Caki2 (cell line): ENCODE measurements at regions not wholly inside any gene's neighbourhood (a gene's known extent, or its start where the extent isn't known, plus 50 kb on each side); places are given as distances from the start of the nearest gene placed in this dataset.
"Not testable (repeated sequence)": the region's sequence is repeated elsewhere in the genome, so short reads cannot be mapped to it uniquely, and the experiment has no call there.

Experiments
- DNase-seq: peaks from one replicate; pipeline ENCODE4 v3.0.0-alpha.2; 2015; ENCODE audit warnings: low read depth
- in situ Hi-C: cut with HindIII; loops from 2 replicates; pipeline ENCODE4 v1.10.0; 2016; ENCODE audit warnings: low sequenced_read_pairs, low pct_unique_long_range_greater_than_20kb, mixed read lengths

DNA sequence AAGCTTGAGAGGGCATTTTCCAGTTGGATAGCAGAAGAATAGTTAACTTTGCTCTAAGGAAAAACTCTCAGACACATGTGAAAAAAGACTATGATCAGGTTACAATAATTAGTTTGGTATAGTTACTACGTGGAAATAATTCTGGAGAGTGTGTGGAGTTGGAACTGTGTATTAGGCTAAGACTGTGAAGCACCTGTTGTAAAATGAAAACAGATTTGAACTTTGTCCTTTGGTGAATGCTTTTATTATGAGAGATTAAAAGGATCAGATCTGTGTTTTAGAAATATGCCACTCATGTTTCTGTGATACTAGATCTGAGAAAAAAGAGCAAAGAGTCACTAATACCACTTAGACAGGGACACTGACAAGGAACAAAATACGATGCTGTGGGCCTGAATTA, 807.5 kb upstream of the ATXN8OS start:
- DNase-seq = no peak
- in situ Hi-C loops = no loop called here

DNA sequence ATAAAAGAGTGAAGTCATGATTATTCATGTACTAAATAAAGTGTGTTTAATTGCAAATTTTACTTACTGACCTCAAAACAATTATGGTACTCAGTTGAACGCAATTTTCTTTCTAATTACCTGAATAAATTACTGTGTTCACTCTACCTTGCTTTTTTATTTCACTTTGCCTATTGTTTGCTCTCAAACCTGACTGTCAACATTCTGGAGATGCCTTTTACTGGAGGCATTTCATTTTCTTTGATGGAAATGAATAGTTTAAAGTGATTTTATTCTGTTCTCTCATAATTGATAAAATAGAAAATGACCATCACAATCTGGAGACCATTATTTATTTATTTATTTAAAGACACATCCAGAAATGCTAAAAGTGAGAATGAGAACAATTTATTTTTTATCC, 811.5 kb upstream of the ATXN8OS start:
- in situ Hi-C loops = no loop called here
- DNase-seq = no peak

DNA sequence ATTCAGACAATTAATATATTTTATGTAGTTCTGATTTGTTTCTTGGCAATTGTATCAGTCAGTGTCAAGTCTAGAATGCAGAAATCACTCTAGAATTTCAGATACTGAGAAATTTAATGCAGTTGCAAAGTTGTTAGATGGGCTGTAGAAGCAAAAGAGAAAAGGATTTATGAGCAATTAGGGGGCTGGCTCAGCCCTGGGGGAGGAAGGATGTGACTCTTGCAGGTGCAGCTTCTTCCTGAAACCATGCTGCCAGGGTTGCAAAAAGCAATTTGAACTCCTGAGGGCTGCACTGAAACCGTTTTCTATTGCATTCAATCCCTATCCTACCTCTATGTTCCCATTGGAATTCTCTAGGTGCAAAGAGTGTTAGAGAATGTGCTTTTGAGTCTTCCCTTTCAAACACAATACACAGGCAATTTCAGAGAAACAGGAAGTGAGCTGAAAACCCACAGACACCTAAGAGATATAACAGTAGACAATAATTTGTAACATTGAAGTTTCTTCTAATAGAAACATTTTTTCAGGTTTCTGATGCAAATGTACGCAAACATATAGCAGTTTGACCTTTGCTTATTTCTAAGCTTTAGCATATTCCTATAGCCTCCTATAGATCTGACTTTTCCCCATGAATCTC, 814.7 kb upstream of the ATXN8OS start:
- DNase-seq = no peak
- in situ Hi-C loops = no loop called here

DNA sequence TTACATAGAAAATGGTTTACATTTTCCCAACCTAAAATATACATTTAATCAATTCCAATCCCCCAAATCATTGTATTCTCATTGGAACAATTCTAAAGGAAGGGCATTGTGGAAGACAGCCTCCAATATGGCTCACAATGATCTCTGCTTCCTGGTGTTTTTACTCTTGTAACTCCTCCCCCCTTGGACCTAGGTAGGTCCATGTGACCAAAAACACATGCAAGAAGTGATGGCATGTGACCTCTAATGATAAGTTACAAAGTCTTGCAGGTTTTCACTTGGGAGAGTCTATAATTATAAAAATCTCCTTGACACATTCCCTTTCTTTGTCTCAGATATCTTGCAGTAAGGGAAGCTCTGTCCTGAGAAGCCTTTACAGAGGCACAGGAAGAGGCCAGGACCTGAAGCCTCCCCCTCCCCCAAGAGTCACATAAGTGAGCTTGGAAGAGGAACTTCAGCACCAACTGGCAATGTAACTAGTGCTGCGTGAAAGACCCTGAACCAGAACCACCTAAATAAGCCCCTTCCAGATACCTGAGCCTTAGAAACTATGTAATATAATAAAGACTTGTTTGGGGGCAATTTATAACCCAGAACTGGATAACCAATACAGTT, 816.2 kb upstream of the ATXN8OS start:
- in situ Hi-C loops = no loop called here
- DNase-seq = no peak

DNA sequence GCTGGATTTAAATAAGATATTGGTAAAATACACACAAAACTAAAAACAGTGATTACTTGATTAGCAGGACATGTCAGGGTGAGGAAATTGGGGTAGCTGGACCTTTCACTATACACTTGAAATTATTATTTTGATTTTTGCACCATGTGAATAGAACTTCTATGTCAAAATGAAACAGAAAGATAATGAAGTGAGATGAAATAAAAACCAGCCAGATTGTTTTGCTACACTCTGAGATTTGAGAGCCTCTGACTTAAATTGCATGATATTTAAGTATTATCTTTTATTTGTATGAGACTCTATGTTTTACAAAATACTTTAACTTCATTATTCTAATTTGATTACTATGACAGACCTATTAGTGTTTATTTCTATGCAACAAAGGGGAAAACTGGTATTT, 819.6 kb upstream of the ATXN8OS start:
- DNase-seq = no peak
- in situ Hi-C loops = no loop called here

DNA sequence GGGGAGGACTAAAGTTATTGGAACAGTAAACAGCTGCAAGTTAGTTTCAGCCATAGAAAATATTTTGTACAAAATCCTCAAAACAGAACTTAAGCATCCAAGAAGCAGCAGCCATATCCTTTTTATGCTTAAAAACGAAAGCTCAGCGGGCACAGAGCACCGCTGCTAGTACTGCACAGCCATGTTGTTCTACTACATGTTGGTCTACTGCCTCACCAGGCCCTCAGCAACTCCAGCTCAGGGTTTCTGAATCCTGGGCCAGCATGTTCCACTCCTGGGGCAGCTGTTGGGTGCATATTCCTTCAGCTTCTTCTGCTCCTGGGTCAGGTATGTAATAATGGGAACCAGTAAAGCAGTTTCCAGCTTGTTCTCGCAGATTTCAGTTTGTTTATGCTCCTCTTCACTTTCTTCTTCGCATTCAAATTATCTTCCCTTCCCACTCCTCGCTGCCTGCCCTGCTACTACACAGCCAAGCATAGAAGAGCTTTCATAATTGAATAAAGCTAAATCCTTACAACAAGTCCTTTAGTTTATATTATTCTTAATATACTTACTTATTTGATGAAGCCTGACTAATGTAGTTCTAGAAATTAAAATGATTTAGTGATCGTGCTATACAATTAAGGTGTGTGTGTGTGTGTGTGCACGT, 820.5 kb upstream of the ATXN8OS start:
- DNase-seq = no peak
- in situ Hi-C loops = no loop called here

DNA sequence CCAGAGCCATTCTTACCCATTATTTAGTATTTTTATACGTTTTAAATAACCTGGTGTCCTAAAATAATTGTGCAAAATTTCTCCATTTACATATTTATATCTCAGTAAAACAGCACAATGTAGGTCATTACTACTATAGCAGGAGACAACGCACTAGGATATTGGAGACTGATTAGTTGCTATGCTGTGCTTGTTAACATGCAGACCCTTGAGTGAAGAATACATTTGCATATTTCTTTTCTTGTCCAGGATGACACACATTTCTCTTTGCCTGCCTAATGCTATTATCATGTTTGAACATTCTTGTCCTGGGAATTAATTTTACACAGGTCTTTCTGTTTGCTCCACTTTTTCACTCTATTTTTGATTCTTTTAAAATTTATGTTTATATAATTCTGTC, 823.8 kb upstream of the ATXN8OS start:
- no peak for DNase-seq
- in situ Hi-C loops = no loop called here

DNA sequence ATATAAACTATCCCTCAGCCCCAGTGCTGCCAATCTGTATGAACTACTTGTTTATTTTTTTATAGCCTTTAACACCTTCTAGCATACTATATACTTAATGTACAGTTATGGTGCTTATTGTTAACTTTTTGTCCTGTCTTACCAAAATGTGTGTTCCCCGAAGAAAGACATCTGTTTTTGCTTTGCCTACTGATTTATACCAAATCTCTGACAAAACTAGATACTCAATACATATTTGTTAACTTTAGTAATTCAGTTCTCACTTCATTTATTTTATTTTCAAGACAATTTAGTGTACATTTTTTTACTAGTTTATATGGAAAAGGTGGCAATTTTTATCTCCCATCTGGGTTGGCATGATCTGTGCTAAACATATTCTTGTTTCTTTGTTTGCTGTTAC, 824.3 kb upstream of the ATXN8OS start:
- no peak for DNase-seq
- in situ Hi-C loops = no loop called here

DNA sequence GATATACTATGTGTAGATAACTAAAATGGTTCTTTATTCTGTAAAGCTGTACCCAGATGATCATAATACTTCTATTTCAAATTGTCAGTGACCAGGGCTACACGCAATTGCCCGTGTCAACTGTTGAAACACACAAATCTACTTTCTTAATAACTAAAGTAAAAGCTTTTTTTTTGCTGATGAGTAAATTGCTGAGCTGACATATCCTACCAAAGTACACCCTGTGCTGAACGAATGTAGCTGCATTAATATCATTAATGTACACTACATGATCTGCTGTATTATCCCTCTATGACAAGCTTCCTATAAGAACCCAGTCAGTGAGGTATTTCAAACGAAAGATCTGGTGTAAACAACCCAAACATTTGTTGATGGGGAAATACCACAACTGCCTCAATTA, 827.2 kb upstream of the ATXN8OS start:
- no peak for DNase-seq
- in situ Hi-C loops = no loop called here

DNA sequence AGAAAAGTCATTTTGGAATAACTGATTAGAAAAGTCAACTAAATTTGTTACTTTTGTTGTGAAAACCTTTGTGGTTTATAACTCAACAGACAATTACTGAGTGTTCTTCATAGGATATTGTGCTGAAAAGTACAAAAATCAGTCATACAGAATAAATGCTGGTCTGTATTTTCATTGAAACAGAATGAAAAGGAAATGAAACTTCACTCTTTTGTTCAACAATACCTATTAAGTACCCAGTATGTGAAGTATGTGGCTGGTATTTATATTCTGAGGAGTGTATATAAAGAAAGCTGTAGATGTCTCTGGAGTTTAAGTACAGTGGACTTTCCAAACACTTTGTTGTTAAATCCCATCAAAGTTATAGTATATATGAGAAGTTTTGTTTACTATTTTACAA, 828.4 kb upstream of the ATXN8OS start:
- in situ Hi-C loops = no loop called here

DNA sequence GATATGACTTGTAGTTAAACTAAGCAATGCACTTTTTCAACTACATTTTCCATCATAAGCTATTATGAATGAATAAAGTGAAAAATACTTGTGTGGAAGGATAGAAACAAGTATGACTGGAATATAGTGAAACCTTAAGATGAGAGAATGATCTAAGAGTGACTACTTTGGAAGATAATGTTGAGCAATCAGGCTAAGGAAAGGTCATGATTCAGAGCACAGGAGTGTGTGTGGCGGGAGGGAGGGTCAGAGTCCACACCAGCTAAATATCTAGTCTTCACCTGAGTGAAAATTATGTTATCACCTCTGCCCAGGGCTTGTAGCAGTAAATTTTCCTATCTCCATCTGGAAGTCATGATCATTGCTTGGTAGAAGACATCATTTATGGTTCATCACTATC, 833.4 kb upstream of the ATXN8OS start:
- no peak for DNase-seq
- in situ Hi-C loops = no loop called here

More for the DNA sequence above, 828.4 kb upstream of the ATXN8OS start:
- DNase-seq = no peak

DNA sequence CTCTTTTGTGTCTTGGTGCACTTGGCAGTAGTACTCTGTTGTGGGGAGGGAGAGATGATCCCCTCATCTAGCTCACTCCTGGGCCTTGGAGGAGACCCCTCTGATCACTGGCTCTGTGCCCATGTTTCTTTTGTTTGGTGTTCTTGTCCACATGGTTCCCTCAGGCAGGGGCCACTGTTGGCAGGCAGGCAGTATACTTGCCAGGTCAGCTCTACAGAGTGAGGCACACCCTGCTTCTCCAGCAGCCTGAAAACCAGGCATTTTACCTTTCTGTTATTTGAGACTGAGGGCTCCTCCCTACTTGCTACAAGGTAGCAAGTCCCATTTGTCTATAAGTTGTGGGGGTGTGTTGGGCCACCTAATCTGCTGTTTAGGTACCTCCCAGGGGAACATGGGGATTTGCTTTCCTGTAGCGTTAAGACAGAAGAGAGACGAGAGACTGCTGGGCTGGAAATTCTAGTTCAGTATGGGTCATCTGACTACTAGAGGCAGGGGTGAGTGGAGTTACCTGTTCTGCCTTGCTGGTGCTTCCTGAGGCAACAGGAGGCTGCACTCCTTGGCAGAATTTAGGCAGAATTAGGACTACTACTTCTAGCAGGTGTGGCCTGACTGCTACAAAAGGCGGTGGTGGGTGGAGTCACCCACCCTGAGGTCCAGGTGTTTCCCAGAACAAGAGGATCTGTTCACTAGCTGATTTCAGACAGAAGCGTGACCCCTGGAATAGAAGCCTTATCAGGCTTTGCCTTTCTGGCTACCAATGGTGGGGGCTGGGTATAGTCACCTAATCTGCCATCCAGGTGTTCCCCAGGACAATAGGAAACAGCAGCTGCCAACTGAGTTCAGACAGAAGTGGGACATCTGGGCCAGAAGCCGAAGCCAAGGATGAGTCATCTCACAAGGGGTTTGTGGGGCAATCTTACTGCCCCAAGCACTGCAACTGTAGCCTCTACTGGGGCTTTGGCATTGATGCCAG, 843.0 kb upstream of the ATXN8OS start:
- in situ Hi-C loops = no loop called here
- no peak for DNase-seq

DNA sequence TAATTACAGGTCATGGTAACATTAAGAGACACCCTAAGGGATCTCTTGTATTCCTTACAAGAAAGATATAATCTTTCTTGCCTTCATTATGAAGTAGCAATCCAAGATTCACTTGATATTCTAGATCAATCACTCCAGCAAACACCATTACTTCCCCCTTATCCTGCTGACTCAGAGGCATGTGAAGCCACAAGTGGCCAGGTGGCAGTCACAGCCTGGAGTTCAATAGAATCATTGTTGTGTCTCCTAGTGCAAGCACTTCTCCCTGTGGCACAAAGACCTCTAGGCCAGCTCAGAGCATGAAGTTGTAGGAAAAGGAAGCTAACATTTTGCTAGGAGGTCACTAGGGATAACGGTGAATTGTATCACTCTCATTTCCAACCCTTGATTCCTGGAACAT, 864.3 kb upstream of the ATXN8OS start:
- in situ Hi-C loops = no loop called here
- peak; percentile 10 for DNase-seq

DNA sequence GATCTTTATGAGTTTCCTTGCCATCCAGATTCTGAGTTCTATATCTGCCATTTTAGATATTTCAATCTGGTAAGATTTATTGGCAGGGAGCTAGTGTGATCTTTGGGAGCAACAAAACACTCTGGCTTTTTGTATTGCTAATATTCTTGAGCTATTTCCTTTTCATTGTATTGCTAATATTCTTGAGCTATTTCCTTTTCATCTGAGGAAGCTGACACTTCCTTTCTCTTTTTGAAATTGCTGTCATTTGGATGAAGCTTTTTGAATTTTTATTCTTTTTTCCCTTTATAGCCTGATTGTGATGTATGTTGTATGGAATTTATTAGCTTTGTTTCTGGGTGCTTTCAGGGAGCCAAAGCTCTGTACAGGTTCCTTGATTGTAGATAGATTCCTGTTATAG, 873.5 kb upstream of the ATXN8OS start:
- DNase-seq = no peak
- in situ Hi-C loops = no loop called here

DNA sequence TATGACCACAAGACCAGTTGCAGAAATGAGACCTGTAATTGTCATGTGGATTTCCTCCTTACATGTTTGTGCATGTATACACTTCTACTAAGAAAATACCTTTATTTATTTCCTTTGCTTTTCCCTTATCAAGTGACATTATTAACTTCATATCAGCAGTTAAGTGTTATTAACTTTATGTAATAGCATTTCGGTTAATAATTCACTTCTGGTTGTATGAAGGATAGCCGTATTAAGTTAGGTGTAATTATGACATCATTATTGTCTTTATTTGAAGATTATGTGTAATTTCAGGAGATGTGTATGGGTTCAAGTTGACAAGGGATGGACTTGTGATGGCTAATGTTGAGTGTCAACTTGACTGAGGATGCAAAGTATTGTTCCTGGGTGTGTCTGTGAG, 881.2 kb upstream of the ATXN8OS start:
- in situ Hi-C loops = no loop called here
- no peak for DNase-seq

DNA sequence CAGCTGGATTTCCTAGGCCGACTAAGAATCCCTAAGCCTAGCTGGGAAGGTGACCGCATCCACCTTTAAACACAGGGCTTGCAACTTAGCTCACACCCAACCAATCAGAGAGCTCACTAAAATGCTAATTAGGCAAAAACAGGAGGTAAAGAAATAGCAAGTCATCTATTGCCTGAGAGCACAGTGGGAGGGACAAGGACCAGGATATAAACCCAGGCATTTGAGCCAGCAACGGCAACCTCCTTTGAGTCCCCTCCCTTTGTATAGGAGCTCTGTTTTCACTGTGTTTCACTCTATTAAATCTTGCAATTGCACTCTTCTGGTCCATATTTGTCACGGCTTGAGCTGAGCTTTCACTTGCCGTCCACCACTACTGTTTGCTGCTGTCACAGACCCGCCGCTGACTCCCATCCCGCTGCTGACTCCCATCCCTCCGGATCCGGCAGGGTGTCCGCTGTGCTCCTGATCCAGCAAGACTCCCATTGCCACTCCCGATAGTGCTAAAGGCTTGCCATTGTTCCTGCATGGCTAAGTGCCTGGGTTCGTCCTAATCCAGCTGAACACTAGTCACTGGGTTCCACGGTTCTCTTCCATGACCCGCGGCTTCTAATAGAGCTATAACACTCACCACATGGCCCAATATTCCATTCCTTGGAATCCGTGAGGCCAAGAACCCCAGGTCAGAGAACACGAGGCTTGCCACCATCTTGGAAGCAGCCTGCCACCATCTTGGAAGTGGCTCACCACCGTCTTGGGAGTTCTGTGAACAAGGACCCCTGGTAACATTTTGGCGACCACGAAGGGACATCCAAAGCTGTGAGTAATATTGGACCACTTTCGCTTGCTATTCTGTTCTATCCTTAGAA, 885.8 kb upstream of the ATXN8OS start:
- DNase-seq, in situ Hi-C loops: not testable (repeated sequence)

DNA sequence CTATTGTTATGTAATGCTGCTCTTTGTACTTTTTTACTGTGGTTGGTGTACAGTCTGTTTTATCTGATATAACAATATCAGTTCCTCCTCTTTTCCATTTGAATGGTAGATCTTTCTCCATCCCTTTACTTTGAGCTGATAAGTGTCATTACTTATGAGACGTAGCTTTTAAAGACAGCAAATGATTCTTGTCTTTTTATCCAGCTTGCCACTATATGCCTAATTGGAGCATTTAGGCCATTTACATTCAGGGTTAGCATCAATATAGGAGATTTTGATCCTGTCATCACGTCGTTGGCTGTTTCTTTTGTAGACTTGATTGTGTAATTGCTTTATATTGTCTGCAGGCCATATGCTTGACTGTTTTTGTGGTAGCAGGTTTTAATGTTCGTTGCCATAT, 894.2 kb upstream of the ATXN8OS start:
- DNase-seq = no peak
- in situ Hi-C loops = no loop called here

DNA sequence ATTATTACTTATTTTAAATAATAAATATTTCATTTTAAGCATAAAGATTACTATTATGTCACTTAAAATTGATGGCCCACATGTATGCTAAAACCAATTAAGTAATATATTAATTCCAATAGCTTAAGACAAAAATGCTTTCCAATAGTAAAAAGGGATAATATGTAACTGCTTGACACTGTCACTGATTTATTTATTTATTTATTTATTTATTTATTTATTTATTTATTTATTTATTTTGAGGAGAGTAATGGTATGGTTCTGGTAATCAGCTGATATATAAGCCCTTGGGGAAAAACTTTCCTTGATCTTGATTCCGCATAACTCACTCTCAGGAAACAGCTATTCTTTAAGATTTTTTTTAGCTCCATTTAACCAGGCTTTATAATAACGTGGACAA, 903.0 kb upstream of the ATXN8OS start:
- no peak for DNase-seq

More for the DNA sequence above, 903.0 kb upstream of the ATXN8OS start:
- in situ Hi-C loops = no loop called here
